Tibial artery (tissue), 4 donors: ENCODE measurements at regions not wholly inside any gene's neighbourhood (a gene's known extent, or its start where the extent isn't known, plus 50 kb on each side); places are given as distances from the start of the nearest gene placed in this dataset.

Source experiments
- DNase-seq, 2 donors: peaks; one replicate each; pipeline ENCODE4 v3.0.0-alpha.2; 2019
- H3K27ac ChIP-seq, 2 donors: fragments of 200-600 bp; sonication (generic) in 1 of 2; 1 replicate in 1 of 2; 2 replicates in 1 of 2; pipeline ENCODE4 v1.5.1; 2018 to 2019; ENCODE audit warnings: mild to moderate bottlenecking in 1 of 2
- H3K27me3 ChIP-seq, 2 donors: fragments of 200-600 bp; sonication (generic) in 1 of 2; one replicate each; pipeline versions ENCODE4 v1.5.1 to v1.6.0; 2016 to 2019
- H3K36me3 ChIP-seq, 3 donors: fragments of 200-600 bp; sonication (generic) in 2 of 3; one replicate each; pipeline ENCODE4 v1.5.1; 2016 to 2019; ENCODE audit warnings: mild to moderate bottlenecking in 2 of 3
- H3K4me1 ChIP-seq, 4 donors: fragments of 200-600 bp; sonication (generic) in 2 of 4; 1 replicate in 3 of 4; 2 replicates in 1 of 4; pipeline ENCODE4 v1.5.1; 2016 to 2019
- H3K4me3 ChIP-seq, 2 donors: fragments of 200-600 bp; sonication (generic) in 1 of 2; 1 replicate in 1 of 2; 2 replicates in 1 of 2; pipeline ENCODE4 v1.5.1; 2018 to 2019; ENCODE audit warnings: mild to moderate bottlenecking in 2 of 2
- H3K9me3 ChIP-seq, 3 donors: fragments of 200-600 bp; sonication (generic) in 1 of 3; one replicate each; pipeline ENCODE4 v1.5.1; 2016 to 2019
- CTCF ChIP-seq, 2 experiments: fragments of 200-600 bp in 1 of 2; fragments of 450-650 bp in 1 of 2; IDR thresholded peaks; one replicate each; pipeline ENCODE4 v1.5.1; 2017 to 2019; ENCODE audit warnings: antibody characterized with exemption in 2 of 2, mild to moderate bottlenecking in 1 of 2, moderate library complexity in 1 of 2
- intact Hi-C: fragments of 100-400 bp; cut with DNase I; formaldehyde crosslinking; loops from one replicate; pipeline ENCODE4 v1.15.0; 2023; ENCODE audit warnings: low total_unique reads

GRCh38 chr10:44845361-44846175 is 65.6 kb upstream of the TMEM72 start:
- Histone ChIP-seq H3K36me3 (no peaks in the 10 kb centered on the region), H3K4me3 (no peak overlapping the region)
- TF ChIP-seq CTCF (IDR thresholded peaks at IDR 0.05) = no peak

GRCh38 chr10:44847110-44847509 is 64.0 kb upstream of the TMEM72 start:
- no peak for DNase-seq

More at GRCh38 chr10:44845361-44846175, 65.6 kb upstream of the TMEM72 start:
- Histone ChIP-seq H3K27me3 (no peaks in the 10 kb centered on the region), H3K4me1 (no peaks in the 10 kb centered on the region), H3K27ac (no peak overlapping the region), H3K9me3 (no peaks in the 10 kb centered on the region)
- intact Hi-C loops = no loop called here
- no peak for DNase-seq

GRCh38 chr10:44848211-44848610 is 62.9 kb upstream of the TMEM72 start:
- H3K27me3 ChIP-seq = no peaks in the 10 kb centered on the region
- DNase-seq = no peak
- TF ChIP-seq CTCF (IDR thresholded peaks at IDR 0.05) = no peak
- H3K4me3 ChIP-seq = no peak overlapping the region
- H3K4me1 ChIP-seq = no peaks in the 10 kb centered on the region
- intact Hi-C loops = no loop called here
- no peaks in the 10 kb centered on the region for H3K9me3 ChIP-seq
- no peak overlapping the region for H3K27ac ChIP-seq
- H3K36me3 ChIP-seq = no peaks in the 10 kb centered on the region

More at GRCh38 chr10:44847110-44847509, 64.0 kb upstream of the TMEM72 start:
- H3K4me1 ChIP-seq = no peaks in the 10 kb centered on the region
- intact Hi-C loops = no loop called here
- H3K36me3 ChIP-seq = no peaks in the 10 kb centered on the region
- H3K4me3 ChIP-seq = no peak overlapping the region
- no peaks in the 10 kb centered on the region for H3K9me3 ChIP-seq
- no peak overlapping the region for H3K27ac ChIP-seq
- no peaks in the 10 kb centered on the region for H3K27me3 ChIP-seq
- no peak for TF ChIP-seq CTCF (IDR thresholded peaks at IDR 0.05)

GRCh38 chr10:44849936-44850335 is 61.2 kb upstream of the TMEM72 start:
- no peak for DNase-seq
- no peaks in the 10 kb centered on the region for H3K36me3 ChIP-seq
- no peaks in the 10 kb centered on the region for H3K4me1 ChIP-seq
- H3K4me3 ChIP-seq = no peak overlapping the region
- no peak overlapping the region for H3K27ac ChIP-seq
- H3K9me3 ChIP-seq = no peaks in the 10 kb centered on the region
- H3K27me3 ChIP-seq = no peaks in the 10 kb centered on the region
- TF ChIP-seq CTCF (IDR thresholded peaks at IDR 0.05) = no peak
- intact Hi-C loops = no loop called here

- TF ChIP-seq CTCF (IDR thresholded peaks at IDR 0.05) = no peak
- Histone ChIP-seq H3K27ac (no peak overlapping the region), H3K4me1 (no peaks in the 10 kb centered on the region), H3K4me3 (no peak overlapping the region), H3K9me3 (no peaks in the 10 kb centered on the region), H3K36me3 (no peaks in the 10 kb centered on the region), H3K27me3 (no peaks in the 10 kb centered on the region)
- intact Hi-C loops = no loop called here
- no peak for DNase-seq
These were observed 60.7 kb upstream of the TMEM72 start for GRCh38 chr10:44850356-44850934.
